ENCODE measurements at regions not wholly inside any gene's neighbourhood (a gene's known extent, or its start where the extent isn't known, plus 50 kb on each side); places are given as distances from the start of the nearest gene placed in this dataset.
"Not testable (repeated sequence)": the region's sequence is repeated elsewhere in the genome, so short reads cannot be mapped to it uniquely, and the experiment has no call there.

DNA sequence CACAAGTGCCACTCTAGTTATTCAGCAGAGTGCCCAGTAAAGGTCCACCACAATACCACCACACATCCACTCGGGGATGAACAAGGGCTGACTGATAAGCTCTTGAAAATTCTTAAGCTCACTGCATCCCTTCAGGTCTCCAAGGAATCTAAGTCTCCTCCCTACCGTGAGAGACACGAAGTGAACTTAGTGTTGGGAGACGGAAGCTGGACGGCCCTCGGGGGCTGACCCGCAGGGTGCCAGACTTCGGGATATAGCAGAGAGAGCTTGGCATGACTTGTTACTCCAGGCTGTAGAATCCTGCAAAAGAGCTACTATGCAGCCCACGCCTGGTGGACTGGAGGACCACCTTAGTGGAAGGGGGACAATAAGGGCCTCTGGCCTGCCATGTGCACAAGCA is 75.1 kb downstream of the LYZL1 start:
- DNase-seq (ENCODE audit: low read depth in 2 of 2): not testable (repeated sequence)

- DNase-seq (ENCODE audit: low read depth in 2 of 2): not testable (repeated sequence)
These were observed 77.3 kb downstream of the LYZL1 start for GRCh38 chr10:29366206-29366605.

GRCh38 chr10:29369419-29369818 is 80.5 kb downstream of the LYZL1 start:
- DNase-seq (ENCODE audit: low read depth in 2 of 2): no peak

DNA sequence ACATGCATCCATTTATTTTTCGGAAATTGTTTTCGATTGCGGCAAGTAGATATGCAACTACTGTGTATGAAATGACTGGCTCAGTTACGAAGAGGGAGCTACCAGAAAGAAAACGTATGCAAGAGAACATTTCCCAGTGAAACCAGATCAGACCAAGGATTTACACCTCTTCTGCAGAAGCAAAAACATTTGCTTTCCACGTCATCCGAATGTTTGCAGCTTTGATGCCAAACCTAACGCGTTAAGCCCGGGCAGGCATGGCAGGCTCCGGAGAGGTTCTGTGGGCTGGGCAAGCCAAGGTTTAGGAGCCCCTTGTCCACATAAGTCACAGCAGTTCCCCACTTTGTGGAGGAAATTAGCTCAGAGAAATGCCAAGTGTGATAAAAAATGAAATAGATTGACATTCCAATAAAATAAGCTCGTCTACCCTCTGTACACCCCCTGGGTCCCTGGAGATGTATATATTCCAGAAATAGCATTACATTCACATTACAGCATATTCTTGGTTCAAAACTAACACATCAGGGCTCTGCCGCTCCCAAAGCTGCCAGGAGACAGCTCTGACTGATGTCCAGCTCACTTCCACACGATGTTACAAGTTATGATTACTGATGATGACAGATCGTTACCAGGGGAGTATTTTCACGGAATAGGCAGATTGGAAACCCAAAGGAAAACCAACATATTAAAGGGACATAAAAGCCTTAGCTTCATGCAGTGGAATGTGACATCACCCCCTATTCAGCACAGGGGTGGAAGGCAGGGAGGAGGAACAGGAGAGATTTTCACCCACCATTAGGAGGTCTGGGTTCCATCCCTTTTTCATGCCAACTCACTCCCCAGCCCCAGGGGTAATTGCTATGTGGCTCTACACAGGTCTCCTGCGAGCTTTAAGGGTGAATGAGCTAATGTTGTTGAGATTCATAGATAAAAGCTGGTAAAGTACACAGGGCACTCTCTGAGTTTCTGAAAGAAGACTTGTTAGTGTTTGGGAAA is 81.5 kb downstream of the LYZL1 start:
- no peak for DNase-seq (ENCODE audit: low read depth in 2 of 2)

GRCh38 chr10:29372920-29373319 is 84.0 kb downstream of the LYZL1 start:
- DNase-seq (ENCODE audit: low read depth in 2 of 2): no peak

GRCh38 chr10:29374162-29374561 is 85.3 kb downstream of the LYZL1 start:
- DNase-seq (ENCODE audit: low read depth in 2 of 2): no peak

GRCh38 chr10:29375888-29376287 is 87.0 kb downstream of the LYZL1 start:
- DNase-seq (ENCODE audit: low read depth in 2 of 2): no peak

DNA sequence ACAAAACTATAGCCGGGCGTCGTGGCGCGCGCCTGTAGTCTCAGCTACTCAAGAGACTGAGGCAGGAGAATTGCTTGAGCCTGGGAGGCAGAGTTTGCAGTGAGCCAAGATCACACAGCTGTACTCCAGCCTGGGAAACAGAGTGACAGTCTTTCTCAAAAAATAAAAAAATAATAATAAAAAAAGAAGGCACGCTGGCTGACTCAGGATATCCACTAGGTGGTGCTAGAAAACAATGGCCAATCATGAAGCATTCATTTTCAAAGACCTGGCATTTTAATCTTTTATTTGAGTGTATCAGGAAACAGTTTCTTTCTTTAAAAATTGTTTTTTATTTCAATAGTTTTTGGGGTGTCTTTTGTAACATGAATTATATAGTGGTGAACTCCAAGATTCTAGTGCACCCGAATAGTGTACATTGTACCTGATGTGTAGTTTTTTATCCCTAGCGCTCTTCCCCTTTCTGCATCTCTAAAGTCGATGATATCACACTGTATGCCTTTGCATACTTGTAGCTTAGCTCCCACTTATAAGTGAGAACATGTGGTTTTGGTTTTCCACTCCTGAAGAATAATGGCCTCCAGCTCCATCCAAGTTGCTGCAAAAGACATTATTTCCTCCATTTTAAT is 88.6 kb downstream of the LYZL1 start:
- DNase-seq (ENCODE audit: low read depth in 2 of 2): no peak

DNA sequence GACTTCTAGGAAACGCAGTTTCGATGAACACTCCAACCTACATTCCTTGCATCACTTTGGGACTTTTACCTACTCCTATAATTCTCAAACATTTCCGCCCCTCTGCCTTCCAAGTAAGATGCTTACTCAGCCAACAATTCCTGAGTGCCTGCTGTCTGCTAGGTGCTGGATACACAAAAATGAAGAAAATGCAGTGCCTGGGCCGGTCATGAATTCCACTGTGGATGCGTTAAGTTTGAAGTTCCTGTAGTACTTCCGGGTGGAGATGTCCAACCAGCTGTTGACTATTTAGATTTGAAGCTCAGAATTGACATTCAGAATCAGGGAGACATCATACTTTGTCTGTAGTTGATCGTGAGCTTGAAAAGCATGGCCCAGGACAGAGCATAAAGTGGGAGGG is 89.2 kb downstream of the LYZL1 start:
- no peak for DNase-seq (ENCODE audit: low read depth in 2 of 2)

GRCh38 chr10:29379208-29379607 is 90.3 kb downstream of the LYZL1 start:
- DNase-seq (ENCODE audit: low read depth in 2 of 2): no peak

DNA sequence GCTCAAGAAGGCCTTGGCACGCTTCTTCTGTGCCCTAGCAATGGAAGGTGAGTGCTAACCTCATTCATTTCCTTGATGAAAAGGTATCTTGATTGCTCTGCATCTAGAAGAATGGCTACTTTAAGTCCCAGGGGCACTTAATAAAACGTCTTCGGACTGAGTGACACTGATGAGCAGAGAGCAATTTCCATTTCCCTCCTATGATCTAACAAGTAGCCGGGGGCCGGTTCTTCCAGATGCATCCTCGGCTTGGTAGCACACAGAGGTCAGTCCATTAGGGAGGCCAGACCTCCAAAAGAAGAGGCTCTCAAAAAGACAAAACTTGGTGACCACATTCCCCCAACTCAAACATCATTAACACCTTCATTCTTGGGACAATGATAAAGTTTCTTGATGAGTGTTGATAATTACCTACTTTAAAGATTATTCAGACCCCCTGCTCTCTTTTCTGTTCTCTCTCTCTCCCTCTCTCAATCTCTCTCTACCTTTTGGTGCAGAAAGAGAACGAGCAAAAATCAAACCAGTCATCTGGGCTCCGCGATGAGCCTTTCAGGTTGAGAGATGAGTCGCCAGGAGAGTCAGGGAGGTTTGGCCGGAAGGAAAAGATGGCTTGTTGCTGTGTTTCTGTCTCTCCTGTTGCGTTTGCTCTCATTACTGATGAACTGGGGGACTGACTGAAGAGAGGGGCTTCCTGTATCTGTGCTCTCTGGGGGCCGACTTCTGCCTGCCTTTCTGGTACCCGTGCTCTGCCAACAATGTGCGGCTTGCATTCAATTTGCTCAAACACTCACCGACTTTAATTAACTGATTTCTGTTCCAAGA is 91.1 kb downstream of the LYZL1 start:
- DNase-seq (ENCODE audit: low read depth in 2 of 2): not testable (repeated sequence)

GRCh38 chr10:29380599-29381511 is 92.0 kb downstream of the LYZL1 start:
- not testable (repeated sequence) for DNase-seq (ENCODE audit: low read depth in 2 of 2)

- no peak for DNase-seq (ENCODE audit: low read depth in 2 of 2)
These were observed 97.6 kb downstream of the LYZL1 start for GRCh38 chr10:29386342-29386999.

- DNase-seq (ENCODE audit: low read depth in 2 of 2): no peak
These were observed 98.4 kb downstream of the LYZL1 start for GRCh38 chr10:29387269-29387668.

- DNase-seq (ENCODE audit: low read depth in 2 of 2): not testable (repeated sequence)
These were observed 99.2 kb downstream of the LYZL1 start for GRCh38 chr10:29388112-29388511.

DNA sequence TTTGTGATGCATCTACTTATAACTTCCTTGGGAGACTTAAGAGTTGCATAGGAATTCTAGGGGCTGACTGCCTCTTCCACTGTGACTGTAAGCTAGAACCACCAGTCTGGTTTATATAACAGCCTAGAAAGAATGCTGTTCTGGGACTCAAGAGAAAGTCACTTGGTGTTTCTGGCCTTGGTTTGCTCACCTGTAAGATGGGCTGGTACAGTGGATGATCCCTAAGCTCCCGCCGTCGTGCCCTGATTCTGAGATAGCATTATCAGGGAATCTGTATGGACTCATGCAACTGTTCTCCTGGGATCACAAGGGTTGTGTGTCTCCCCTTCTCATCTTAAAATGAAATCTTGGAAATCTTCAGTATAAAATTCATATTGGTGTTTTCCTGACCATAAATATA is 100.6 kb downstream of the LYZL1 start:
- no peak for DNase-seq (ENCODE audit: low read depth in 2 of 2)

- DNase-seq (ENCODE audit: low read depth in 2 of 2): no peak
These were observed 101.1 kb downstream of the LYZL1 start for GRCh38 chr10:29389935-29390334.

DNA sequence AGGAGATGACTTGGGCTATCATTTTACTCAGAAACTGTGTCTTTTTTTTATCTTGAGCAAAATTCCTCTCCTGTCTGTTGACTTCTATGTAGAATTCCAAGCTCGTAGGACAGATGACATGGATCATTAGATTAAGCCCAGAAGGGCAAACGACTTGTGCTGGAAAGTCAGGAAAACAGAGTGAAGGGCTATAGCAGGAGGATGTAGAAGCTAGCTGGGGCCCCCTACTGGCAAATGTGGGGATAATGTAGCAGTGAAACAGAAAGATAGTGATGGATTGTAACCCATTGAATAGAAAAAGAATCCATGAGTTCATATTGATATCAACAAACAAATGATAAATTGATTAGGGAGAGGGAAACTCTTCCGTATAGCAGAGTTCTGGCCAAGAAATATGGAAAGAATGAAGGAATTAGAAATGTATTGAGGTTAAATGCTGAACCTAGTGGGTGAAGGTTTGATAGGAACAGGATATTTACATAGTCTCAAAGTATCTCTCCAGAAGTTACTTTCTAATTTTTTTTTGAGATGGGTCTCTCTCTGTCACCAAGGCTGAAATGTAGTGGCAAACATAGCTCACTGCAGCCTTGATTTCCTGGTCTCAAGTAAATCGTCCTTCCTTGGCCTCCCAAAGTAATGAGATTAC is 103.6 kb downstream of the LYZL1 start:
- DNase-seq (ENCODE audit: low read depth in 2 of 2): peak in 1 of 2 experiments; percentile 21

DNA sequence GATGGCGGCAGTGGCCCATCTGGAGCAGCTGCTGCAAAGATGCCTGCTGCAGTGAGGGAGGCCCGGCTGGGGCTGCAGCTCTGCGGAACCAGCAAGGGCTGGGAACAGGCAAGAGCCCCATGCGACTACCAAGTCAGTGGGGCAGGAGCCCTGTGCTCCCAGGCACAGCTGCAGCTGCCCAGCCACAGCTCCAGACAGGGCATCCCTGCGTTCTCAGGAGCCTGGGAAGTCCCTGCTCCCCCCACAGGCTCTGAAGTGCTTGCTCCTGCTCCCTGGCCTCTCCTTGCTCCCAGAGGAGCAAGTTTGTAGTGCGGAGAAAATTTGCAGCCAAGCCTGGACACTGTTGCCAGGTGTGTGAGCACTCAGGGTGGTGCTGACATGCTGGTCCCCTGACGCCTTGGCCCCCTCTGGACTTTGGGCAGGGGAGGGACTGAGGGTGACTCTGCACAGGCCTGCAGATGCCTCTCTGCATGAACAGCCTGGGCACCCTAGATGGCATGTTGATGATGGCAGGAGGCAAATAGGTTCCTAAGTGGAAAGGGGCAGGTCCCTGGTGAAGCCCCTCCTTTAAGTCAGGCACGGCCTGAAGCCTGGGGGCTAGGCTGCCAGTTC is 105.6 kb downstream of the LYZL1 start:
- DNase-seq (ENCODE audit: low read depth in 2 of 2): no peak

- DNase-seq (ENCODE audit: low read depth in 2 of 2): no peak
These were observed 106.5 kb downstream of the LYZL1 start for GRCh38 chr10:29395409-29395808.

Data from stimulated activated CD4-positive, alpha-beta T cell treated with anti-CD3 and anti-CD28 coated beads, Interleukin-12 subunit alpha, Interleukin-12 subunit beta, amount 100 ng/mL, for 24 hours (primary cell).